ENCODE measurements at regions not wholly inside any gene's neighbourhood (a gene's known extent, or its start where the extent isn't known, plus 50 kb on each side); places are given as distances from the start of the nearest gene placed in this dataset.

DNA sequence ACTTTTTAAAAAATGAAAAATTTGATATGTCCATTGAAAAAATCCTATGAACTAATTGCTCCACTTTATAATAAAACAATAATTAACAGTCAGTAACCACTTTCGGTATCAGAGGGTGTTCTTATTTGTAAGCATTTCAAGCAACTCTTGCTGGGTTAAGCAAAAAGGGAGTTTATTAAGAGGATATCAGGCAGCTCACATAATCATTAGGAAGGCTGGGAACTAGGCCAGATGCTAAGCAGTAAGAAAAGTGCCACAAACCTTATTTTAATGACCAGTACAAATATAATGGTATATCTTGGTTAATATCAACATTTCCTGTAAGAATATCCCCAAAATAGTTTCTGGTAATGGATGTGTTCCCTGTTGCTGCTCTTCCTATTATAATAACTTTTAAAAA, 2618.3 kb upstream of the PCDH20 start:
- intact Hi-C loops (cut with micrococcal nuclease) = no loop called here

DNA sequence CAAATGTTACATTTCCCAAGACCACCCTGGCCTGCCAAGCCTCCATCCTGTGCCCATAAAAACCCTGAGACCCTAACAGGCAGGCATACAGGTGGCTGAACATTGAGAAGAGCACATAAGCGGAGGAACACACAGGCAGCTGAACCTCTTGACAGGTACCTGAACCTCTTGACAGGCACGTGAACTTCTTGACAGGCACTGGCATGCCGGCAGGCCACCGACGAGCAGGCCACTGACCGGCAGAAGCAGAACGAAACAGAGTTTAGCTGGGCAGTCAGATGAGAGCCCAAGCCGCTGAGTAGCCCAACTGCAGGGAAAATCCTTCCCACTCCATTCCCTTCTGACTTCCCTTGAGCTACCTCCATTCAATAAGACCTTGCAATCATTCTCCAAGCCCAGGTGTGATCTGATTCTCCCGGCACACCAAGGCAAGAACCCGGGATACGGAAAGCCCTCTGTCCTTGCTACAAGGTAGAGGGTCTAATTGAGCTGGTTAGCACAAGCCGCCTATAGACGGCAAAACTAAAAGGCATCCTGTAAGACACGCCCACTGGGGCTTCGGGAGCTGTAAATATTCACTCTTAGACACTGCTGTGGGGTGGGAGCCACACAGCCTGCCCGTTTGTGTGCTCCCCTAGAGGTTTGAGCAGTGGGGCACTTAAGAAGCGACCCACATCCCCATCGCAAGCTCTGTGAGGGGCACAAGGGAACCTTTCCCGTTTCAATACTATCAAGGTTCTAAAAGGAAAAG, 2613.9 kb upstream of the PCDH20 start:
- intact Hi-C loops (cut with micrococcal nuclease) = no loop called here

GRCh38 chr13:64028551-64028950, 2612.9 kb upstream of the PCDH20 start:
- intact Hi-C loops (cut with micrococcal nuclease) = no loop called here

GRCh38 chr13:64020126-64020525, 2604.5 kb upstream of the PCDH20 start:
- intact Hi-C loops (cut with micrococcal nuclease) = no loop called here

- intact Hi-C loops (cut with micrococcal nuclease) = loop anchor here (5.0 kb wide), 1 partner anchor 50 kb away; no protein-coding TSS in a partner anchor
Measured at GRCh38 chr13:64007339-64007738, 2591.7 kb upstream of the PCDH20 start.

DNA sequence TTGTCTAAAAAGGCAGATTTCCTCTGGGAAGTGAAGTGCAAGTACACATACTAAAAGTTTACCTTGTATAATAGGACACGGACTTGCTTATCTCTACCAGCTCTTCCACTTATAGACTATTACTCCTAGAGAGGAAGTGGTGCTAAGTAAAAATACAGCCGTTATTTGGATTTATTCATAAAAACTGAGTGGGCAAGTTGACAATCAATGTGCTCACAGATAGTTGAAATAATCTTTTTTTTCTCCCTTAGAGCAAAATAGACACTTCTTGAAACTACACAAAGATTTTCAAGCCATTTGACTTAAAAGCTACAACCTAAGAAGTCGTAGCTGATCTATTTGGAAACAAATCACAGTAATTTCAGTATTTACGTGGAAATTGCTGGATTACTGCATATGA, 2584.7 kb upstream of the PCDH20 start:
- intact Hi-C loops (cut with micrococcal nuclease) = no loop called here

DNA sequence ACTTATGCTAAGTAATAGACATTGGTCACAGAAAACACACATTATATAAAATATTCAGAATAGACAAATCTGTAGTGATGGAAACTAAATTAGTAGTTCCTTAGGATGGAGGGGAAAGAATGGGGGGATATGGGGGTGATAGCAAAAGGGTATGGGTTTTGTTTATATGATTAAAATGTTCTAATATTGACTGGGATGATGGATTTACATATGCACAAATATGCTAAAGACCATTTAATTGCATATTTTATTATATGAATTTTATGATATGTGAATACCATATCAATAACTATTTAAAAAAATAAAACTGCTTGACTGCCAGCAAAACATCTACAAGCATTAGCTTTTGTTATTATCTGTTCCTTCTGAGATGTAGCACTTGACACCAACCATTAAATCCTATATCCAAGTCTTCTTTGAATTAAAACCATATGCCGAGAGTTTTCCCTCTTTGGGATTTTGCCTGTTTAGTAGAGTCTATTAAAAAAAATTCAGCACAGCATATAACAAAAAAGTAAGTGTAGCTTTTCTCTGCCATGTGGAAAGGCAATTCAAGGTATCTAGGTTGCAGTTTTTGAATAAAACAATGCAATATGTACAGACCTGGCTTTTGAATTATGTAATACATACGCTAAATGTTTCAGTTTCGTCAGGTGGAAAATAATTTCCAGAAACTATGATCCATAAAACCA, 2584.1 kb upstream of the PCDH20 start:
- intact Hi-C loops (cut with micrococcal nuclease) = no loop called here

- intact Hi-C loops (cut with micrococcal nuclease) = no loop called here
Measured at GRCh38 chr13:63983366-63983765, 2567.7 kb upstream of the PCDH20 start.

DNA sequence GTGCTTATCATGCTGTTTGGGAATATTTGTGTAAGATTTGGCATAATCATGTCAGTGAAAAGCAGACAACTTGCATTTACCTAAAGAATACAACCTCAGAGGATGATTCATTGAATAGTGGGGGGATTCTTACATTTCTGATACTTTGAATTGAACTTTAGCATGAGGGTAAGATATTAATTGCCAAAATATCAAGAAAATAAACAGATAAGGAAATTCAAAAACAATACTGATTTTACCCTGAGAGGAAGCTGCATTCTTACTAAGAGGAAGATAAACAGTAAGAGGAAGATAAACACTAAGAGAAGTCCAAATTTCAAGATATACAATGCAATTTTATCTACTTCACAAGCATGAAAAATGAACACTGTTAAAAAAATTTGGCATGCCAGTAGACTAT, 2564.3 kb upstream of the PCDH20 start:
- intact Hi-C loops (cut with micrococcal nuclease) = no loop called here

- intact Hi-C loops (cut with micrococcal nuclease) = no loop called here
Measured at GRCh38 chr13:63972328-63972727, 2556.7 kb upstream of the PCDH20 start.

GRCh38 chr13:63954683-63955082, 2539.0 kb upstream of the PCDH20 start:
- intact Hi-C loops (cut with micrococcal nuclease) = no loop called here

- intact Hi-C loops (cut with micrococcal nuclease) = no loop called here
Measured at GRCh38 chr13:63948045-63948444, 2532.4 kb upstream of the PCDH20 start.

- intact Hi-C loops (cut with micrococcal nuclease) = no loop called here
Measured at GRCh38 chr13:63944911-63945310, 2529.3 kb upstream of the PCDH20 start.

DNA sequence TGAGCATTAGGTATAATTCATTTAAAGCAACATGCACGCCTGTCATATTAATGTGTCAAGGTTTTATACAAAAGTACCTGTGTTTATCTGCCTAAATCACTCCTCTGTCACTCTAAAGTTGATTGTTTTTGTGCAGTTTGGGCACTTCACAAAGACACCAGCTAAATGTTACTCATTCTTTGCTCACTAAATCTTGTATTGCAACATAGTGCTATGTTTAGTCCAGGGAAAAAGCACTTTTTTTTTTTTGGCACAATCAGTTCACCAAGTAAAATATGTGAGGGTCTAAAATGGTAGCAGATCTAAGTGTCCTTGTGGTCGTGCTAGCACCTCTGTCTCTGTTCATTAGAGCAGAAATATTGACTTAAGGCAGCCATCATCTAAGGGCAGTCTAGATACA, 2526.7 kb upstream of the PCDH20 start:
- intact Hi-C loops (cut with micrococcal nuclease) = no loop called here

DNA sequence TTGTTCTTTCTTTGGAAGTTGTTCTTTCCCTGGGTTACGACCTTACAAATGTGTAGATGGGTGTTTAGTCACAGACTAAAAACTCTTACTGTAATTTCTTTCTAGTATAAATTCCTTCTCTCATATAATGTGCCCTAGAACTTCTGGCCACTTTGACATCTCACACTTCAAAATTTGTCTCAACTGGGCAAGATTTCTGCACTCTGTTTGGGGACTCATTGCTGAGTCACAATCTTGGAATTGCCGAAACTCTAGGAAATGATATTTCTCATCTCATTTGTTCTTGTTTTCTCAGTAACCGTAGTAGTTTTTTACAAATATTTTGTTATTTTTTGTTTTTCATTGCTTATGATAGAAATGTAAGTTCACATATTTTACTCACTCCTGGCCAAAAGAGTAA, 2523.2 kb upstream of the PCDH20 start:
- intact Hi-C loops (cut with micrococcal nuclease) = no loop called here

DNA sequence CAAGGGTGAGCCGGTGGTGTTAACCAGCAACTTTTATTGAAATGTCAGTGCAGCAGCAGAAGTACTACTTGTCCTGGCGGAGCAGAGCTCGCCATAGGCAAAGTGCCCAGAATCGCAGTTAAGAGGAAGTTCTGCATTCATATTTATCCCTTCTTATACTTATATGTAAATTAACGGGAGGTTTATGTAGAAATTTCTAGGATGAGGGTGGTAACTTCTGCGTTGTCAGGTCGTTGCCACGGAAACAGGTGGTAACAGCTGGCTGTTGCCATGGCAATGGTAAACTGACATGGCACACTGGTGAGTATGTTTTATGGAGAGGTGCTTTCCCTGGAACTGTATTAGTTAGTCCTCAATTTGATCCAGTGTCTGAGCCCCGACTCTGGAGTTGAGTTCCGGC, 2494.9 kb upstream of the PCDH20 start:
- intact Hi-C loops (cut with micrococcal nuclease) = no loop called here

DNA sequence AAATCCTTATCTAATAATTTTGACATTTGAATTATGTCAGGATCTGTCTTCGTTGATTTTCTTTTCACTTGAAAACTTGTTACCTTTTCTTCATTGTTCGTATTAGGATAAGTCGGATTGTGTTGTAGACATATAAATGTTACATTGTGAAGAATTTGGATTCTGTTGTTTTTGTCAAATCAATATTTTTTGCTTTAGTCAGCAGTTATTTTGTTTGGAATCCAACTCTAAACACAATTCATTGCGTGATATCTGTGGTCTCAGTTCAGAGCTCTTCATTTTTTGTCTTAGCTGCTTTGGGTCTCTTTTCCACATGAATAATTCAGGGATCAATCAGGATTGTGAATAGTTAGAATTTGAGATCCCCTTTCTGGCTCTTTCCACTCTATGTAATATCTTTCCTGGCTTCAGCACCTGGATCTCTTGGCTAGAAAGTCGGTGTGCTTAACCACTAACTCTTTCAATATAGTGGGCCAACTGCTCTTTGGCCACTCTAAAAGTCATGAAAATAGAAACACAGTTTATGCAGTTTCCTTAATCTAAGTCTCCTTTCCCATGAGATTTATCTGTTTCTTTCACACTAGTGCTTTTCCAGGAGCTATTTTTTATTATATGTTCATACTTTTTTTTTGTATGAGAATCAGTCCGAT, 2494.2 kb upstream of the PCDH20 start:
- intact Hi-C loops (cut with micrococcal nuclease) = no loop called here

- intact Hi-C loops (cut with micrococcal nuclease) = no loop called here
Measured at GRCh38 chr13:63902141-63902540, 2486.5 kb upstream of the PCDH20 start.

- intact Hi-C loops (cut with micrococcal nuclease) = no loop called here
Measured at GRCh38 chr13:63901630-63902029, 2486.0 kb upstream of the PCDH20 start.

- intact Hi-C loops (cut with micrococcal nuclease) = no loop called here
Measured at GRCh38 chr13:63900406-63900805, 2484.8 kb upstream of the PCDH20 start.

GRCh38 chr13:63896321-63896720, 2480.7 kb upstream of the PCDH20 start:
- intact Hi-C loops (cut with micrococcal nuclease) = no loop called here

DNA sequence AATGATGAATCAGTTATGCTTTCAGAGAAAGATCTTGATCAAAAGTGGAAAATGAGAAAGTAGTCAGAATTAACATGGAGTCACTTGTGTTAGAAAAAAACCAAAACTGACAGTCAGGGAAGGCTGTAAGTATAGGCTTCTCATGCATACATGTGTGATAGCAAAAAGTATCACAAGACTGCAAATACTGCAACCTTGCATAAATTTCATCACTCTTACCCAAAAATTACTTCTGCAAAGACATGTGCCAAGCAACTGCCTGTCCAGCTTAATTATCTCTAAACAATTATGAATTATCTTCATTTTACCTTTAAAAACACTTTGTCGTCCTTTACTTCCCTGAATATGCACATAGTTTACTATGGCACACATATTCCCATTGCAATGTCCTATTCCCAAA, 2466.4 kb upstream of the PCDH20 start:
- intact Hi-C loops (cut with micrococcal nuclease) = no loop called here

- intact Hi-C loops (cut with micrococcal nuclease) = no loop called here
Measured at GRCh38 chr13:63880705-63881104, 2465.1 kb upstream of the PCDH20 start.

All from T-helper 1 cell treated with Interleukin-12 subunit alpha and Interleukin-12 subunit beta and Interleukin-4 antibody, amounts not matched to agents 30 ng/mL and 1 ng/mL, for 36 hours (primary cell).